GM12878 (cell line): ENCODE measurements at regions not wholly inside any gene's neighbourhood (a gene's known extent, or its start where the extent isn't known, plus 50 kb on each side); places are given as distances from the start of the nearest gene placed in this dataset.

Source experiments
- ATAC-seq: fragments of 200-7000 bp; cut with Tn5 transposase; 3 replicates; pipeline ENCODE4 v1.9.1; 2020; ENCODE audit warnings: mild to moderate bottlenecking, moderate library complexity
- BruUV-seq: library from RNA; stranded (reverse); fragments of 400-500 nt; replicated peaks from 2 replicates; lab custom pipeline; 2021; lab: Mats Ljungman, UMichigan
- CTCF ChIA-PET: fragments of 300-600 bp; sonication (Branson Sonifier 250); formaldehyde crosslinking; extraction: SDS; loops from one replicate; lab custom pipeline; 2021; ENCODE audit warnings: inconsistent platforms; lab: Yijun Ruan, JAX
- POLR2A ChIA-PET: fragments of 350-600 bp; formaldehyde crosslinking; extraction: SDS; loops from one replicate; lab custom pipeline; 2021; ENCODE audit warnings: inconsistent platforms; lab: Charles Lee
- RAD21 ChIA-PET: fragments of 300-600 bp; sonication (Branson Sonifier 250); formaldehyde crosslinking; loops from one replicate; lab custom pipeline; 2023; ENCODE audit warnings: antibody characterized with exemption; ENCODE audit not compliant: unreplicated experiment; lab: Charles Lee
- SMC1A ChIA-PET: fragments of 300-600 bp; sonication (Branson Sonifier 250); formaldehyde crosslinking; loops from one replicate; lab custom pipeline; 2023; ENCODE audit not compliant: unreplicated experiment, uncharacterized antibody; lab: Charles Lee
- DNase-seq: peaks from one replicate; pipeline ENCODE4 v3.0.0-alpha.2; 2011; ENCODE audit warnings: low read depth, low spot score
- FAIRE-seq: peaks from 3 replicates; lab custom pipeline; 2011; peaks lifted over from hg19 to GRCh38; lab: Jason Lieb, UNC
- H2AFZ ChIP-seq: 2 replicates; pipeline ENCODE4 v1.6.0; 2011; ENCODE audit warnings: low read depth, low read length, control low read depth; ENCODE audit not compliant: control insufficient read depth
- H3K27ac ChIP-seq: 2 replicates; pipeline ENCODE4 v1.5.1; 2011; ENCODE audit warnings: control low read depth; ENCODE audit not compliant: control insufficient read depth, insufficient read depth
- H3K27me3 ChIP-seq, 2 experiments: replicated peaks in 1 of 2; 2 replicates each; pipeline versions ENCODE4 v1.6.0 to v1.6.1; 2011; ENCODE audit warnings: low read length in 1 of 2; ENCODE audit not compliant: control insufficient read depth in 2 of 2, insufficient read depth in 2 of 2
- H3K36me3 ChIP-seq, 2 experiments: 2 replicates each; pipeline ENCODE4 v1.5.1; 2011; ENCODE audit warnings: low read length in 1 of 2; ENCODE audit not compliant: control insufficient read depth in 2 of 2, insufficient read depth in 2 of 2
- H3K4me1 ChIP-seq: 2 replicates; pipeline ENCODE4 v1.6.1; 2011; ENCODE audit warnings: mild to moderate bottlenecking, low read length, moderate library complexity, mixed read lengths; ENCODE audit not compliant: control insufficient read depth, insufficient read depth
- H3K4me2 ChIP-seq: 2 replicates; pipeline ENCODE4 v1.6.0; 2011; ENCODE audit warnings: control low read depth; ENCODE audit not compliant: control insufficient read depth, insufficient read depth
- H3K4me3 ChIP-seq: fragments of 200-600 bp; sonication (generic); 2 replicates; pipeline ENCODE4 v1.5.1; 2016
- H3K79me2 ChIP-seq: 2 replicates; pipeline ENCODE4 v1.6.0; 2011; ENCODE audit warnings: low read length; ENCODE audit not compliant: control insufficient read depth, insufficient read depth
- H3K9ac ChIP-seq: 2 replicates; pipeline ENCODE4 v1.8.0; 2011; ENCODE audit warnings: low read length, control low read depth, mixed read lengths; ENCODE audit not compliant: control insufficient read depth, insufficient read depth
- H3K9me3 ChIP-seq: replicated peaks from 3 replicates; pipeline ENCODE4 v1.5.1; 2011; ENCODE audit warnings: mild to moderate bottlenecking, low read length; ENCODE audit not compliant: control insufficient read depth, insufficient read depth
- H4K20me1 ChIP-seq: 2 replicates; pipeline ENCODE4 v1.6.0; 2011; ENCODE audit not compliant: control insufficient read depth, insufficient read depth
- RAD21 ChIP-seq: IDR thresholded peaks from 2 replicates; pipeline ENCODE4 v1.6.1; 2011; ENCODE audit warnings: mild to moderate bottlenecking, low read depth, low read length, moderate library complexity; ENCODE audit not compliant: insufficient read depth
- SPI1 ChIP-seq: IDR thresholded peaks from 2 replicates; pipeline ENCODE4 v1.6.1; 2011; ENCODE audit warnings: low read depth, mild to moderate bottlenecking, low read length, moderate library complexity, borderline replicate concordance; ENCODE audit not compliant: insufficient read depth
- ZNF622 ChIP-seq: fragments of 450-650 bp; IDR thresholded peaks from 2 replicates; pipeline ENCODE4 v1.6.1; 2017; ENCODE audit warnings: mild to moderate bottlenecking, inconsistent platforms
- WGBS: methylation state at CpG from one replicate; pipeline ENCODE4 v1.1.6; 2016; ENCODE audit warnings: low lambda C conversion rate; ENCODE audit not compliant: insufficient replicate concordance, insufficient coverage; ENCODE audit errors: missing lambda C conversion rate; 5-methylcytosine and 5-hydroxymethylcytosine counted together
- in situ Hi-C: fragments of 300-500 bp; cut with MboI; formaldehyde crosslinking; loops from 9 replicates; pipeline ENCODE4 v1.14.3; 2018; ENCODE audit warnings: mixed read lengths
- intact Hi-C: fragments of 100-400 bp; cut with micrococcal nuclease; formaldehyde crosslinking; loops from one replicate; pipeline ENCODE4 v1.14.2; 2022; ENCODE audit not compliant: unreplicated experiment
- TF ChIP-seq, protein P1 (sequence below), 3 experiments: IDR thresholded peaks in 2 of 3; conservative IDR thresholded peaks in 1 of 3; 2 replicates each; pipeline ENCODE4 v1.5.1; 2011; ENCODE audit warnings: low read depth in 3 of 3, low read length in 3 of 3, mild to moderate bottlenecking in 3 of 3, control low read depth in 2 of 3, moderate library complexity in 2 of 3, inconsistent platforms in 1 of 3, mixed read lengths in 1 of 3; ENCODE audit not compliant: control insufficient read depth in 2 of 3, insufficient read depth in 1 of 3; ENCODE audit errors: extremely low read depth in 1 of 3

DNA sequence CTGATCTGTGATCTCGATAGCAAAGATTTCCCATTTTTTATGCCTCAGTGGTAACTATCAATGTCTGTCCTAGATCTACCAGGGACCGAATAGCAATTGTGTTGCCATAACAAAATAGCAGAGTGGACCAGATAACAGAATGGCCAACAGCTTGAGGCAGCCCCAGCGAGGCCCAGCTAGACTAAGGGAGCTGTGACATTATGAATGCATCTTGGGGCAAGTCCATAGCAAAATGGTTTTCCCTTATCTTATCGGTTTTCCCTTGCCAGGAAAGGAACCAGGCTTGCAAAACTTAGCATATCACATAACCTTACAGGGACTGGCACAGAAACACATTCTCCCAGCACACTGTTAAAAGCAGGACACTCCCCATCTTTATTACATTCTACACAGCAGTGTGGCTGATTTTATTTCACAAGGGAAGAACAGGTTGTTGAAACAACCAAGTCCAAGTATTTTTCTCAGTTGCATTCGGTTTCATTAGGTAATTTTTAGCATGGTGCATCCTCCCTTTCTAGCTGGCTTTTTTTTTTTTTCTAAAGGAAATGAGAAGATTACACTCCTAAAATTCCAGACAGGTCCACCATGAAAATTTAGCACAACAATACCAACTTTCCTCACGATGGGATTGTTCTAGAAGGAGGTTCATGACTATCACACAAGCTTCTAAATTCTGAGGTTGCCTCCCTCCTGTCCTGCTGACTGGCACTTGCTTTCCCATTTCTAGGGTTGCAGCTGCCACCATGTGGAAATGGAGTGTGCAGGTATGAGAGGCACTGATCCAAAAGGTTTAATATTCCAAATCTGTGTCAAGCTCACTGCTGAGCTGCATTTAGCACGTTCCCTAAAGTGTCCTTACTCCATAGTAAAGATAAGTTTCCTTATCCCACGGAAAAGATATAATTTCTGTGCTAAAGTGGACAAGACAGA, 97.0 kb upstream of the SLC35G4 start:
- ATAC-seq (peak; percentile 55), DNase-seq (no peak), FAIRE-seq (no peak)
- SMC1A ChIA-PET = interaction anchor here (1.2 to 1.7 kb wide), 5 partner anchors 9 to 673 kb away, joined by 3 to 9 read pairs (median 4); no protein-coding TSS in a partner anchor
- Histone ChIP-seq H3K9ac (peak overlapping the region; percentile 2; the same call in 1 of the 2 replicates), H3K27ac (peak overlapping the region; percentile 71), H3K79me2 (no peaks in the 10 kb centered on the region), H3K27me3 (no peaks in the 10 kb centered on the region), H3K36me3 (no peaks in the 10 kb centered on the region), H2AFZ (peak overlapping the region; percentile 3), H3K4me1 (peaks cover 16% of the 10 kb centered on the region), H3K4me2 (peak overlapping the region; percentile 81), H4K20me1 (no peaks in the 10 kb centered on the region), H3K9me3 (no peaks in the 10 kb centered on the region; the same call in 2 of the 3 replicates), H3K4me3 (peak overlapping the region; percentile 29; the same call in 1 of the 2 replicates)
- BruUV-seq = no TSS peak
- RAD21 ChIA-PET = interaction anchor here (0.7 to 1.4 kb wide), 4 partner anchors 30 to 672 kb away, joined by 3 to 4 read pairs (median 4); no protein-coding TSS in a partner anchor
- TF ChIP-seq RAD21 (peak; percentile 54), ZNF622 (no peak), SPI1 (no peak)
- TF ChIP-seq, protein P1, sequence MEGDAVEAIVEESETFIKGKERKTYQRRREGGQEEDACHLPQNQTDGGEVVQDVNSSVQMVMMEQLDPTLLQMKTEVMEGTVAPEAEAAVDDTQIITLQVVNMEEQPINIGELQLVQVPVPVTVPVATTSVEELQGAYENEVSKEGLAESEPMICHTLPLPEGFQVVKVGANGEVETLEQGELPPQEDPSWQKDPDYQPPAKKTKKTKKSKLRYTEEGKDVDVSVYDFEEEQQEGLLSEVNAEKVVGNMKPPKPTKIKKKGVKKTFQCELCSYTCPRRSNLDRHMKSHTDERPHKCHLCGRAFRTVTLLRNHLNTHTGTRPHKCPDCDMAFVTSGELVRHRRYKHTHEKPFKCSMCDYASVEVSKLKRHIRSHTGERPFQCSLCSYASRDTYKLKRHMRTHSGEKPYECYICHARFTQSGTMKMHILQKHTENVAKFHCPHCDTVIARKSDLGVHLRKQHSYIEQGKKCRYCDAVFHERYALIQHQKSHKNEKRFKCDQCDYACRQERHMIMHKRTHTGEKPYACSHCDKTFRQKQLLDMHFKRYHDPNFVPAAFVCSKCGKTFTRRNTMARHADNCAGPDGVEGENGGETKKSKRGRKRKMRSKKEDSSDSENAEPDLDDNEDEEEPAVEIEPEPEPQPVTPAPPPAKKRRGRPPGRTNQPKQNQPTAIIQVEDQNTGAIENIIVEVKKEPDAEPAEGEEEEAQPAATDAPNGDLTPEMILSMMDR (IDR thresholded peaks at IDR 0.05 in 2 of 3, conservative IDR thresholded peaks at IDR 0.05 in 1 of 3; ENCODE audit: control insufficient read depth in 2 of 3, extremely low read depth in 1 of 3, insufficient read depth in 1 of 3, low read depth in 3 of 3, low read length in 3 of 3) = peak; percentile 3 to 31 (median 30); a peak in 3 of 6 replicates
- CTCF ChIA-PET = interaction anchor here (0.6 to 3.0 kb wide), 8 partner anchors 15 to 851 kb away, joined by 3 to 31 read pairs (median 4); no protein-coding TSS in a partner anchor
- WGBS = 62% methylated on average over 8 of the region's 8 CpGs
- intact Hi-C loops (loop anchor here (10.0 kb wide), 1 partner anchor 348 kb away; no protein-coding TSS in a partner anchor), in situ Hi-C loops (loop anchor here (10.0 kb wide), 1 partner anchor 728 kb away; no protein-coding TSS in a partner anchor)
- POLR2A ChIA-PET = no interaction called here
